NOMO-1 (cell line): ENCODE measurements at regions not wholly inside any gene's neighbourhood (a gene's known extent, or its start where the extent isn't known, plus 50 kb on each side); places are given as distances from the start of the nearest gene placed in this dataset.
A peak's percentile ranks its signal among the peaks of the same experiment; 100 is the strongest.
"Not testable (repeated sequence)": the region's sequence is repeated elsewhere in the genome, so short reads cannot be mapped to it uniquely, and the experiment has no call there.

Source experiments
- DNase-seq, 2 experiments: peaks; one replicate each; lab custom pipeline; 2025; ENCODE audit not compliant: unreplicated experiment in 2 of 2; lab: John Stamatoyannopoulos, UW

DNA sequence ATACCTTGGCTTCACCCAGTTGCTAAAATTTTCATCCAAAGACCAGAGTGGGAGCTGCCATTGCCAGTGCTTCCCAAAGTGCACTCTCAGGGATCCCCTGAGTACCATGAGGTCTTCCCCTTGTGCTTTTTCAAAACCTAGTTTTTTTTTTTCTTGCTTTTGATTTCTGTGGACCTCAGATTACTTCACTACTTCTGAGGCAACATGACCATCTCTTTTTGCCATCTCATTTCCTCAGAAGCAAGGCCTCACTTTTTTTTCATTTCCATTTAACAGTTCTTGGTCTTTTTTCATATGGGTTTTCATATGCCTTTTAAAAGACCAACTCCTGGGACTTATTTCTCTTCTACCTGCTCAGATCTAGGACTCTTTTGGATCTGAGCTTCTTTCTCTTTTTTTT, 64.1 kb upstream of the MMS22L start:
- DNase-seq = peak in 1 of 2 experiments; percentile 31

DNA sequence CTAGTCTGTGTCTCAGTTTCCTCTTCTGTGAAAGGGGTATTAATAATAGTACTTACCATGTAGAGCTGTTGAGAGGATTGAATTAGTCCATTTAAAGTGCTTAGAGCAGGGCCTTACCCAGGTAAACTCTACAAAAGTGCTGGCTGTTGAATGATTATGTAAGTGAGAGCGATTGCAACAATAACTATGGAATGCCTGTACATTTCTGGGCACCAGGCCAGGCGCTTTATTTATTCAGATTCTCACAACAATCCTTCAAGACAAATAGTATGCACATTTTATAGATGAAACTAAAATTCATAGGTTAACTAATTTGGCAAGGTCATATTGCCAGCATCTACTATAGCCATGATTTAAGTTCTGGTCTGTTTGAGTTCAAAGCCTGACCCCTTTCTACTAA, 78.3 kb upstream of the MMS22L start:
- no peak for DNase-seq

DNA sequence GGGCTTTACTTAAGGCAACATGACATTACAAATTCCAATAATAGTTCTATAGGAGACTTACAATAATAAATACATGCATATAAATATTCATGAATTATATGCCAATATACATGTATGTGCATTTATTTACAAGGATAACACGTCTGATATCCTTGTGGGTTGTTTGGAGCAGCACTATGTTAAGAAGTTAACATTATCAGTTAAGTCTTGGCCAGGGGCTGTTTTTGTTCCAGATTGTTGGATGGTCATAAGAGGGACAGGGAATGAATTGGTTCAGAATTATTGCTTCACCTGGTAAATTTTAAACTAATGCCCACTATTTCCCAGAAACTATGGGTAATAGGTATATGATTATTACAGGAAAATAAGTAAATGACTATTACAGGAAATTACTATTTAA, 81.3 kb upstream of the MMS22L start:
- DNase-seq = no peak

DNA sequence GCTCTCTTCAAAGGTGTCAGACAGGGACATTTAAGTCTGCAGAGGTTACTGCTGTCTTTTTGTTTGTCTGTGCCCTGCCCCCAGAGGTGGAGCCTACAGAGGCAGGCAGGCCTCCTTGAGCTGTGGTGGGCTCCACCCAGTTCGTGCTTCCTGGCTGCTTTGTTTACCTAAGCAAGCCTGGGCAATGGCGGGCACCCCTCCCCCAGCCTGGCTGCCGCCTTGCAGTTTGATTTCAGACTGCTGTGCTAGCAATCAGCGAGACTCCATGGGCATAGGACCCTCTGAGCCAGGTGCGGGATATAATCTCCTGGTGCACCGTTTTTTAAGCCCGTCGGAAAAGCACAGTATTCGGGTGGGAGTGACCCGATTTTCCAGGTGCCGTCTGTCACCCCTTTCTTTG, 99.1 kb upstream of the MMS22L start:
- DNase-seq = not testable (repeated sequence)

DNA sequence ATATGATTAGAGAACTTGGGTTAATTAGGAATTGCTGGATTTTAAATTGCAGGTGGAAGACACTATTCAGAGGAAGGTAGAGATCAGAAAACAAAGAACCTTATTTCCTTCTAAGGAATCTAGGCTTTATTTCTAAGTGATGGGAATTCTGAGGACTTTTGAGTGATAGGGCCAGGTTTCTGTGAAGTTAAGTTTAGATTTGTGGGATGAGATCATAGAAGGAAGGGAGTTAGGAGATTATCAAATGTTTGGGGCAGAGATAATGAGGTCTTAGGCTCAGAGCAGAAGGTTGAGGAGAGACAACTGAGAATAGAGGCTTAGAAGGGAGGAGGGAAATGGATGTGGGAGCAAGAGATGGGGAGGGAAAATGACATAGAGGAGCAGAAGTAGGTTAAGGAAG, 109.7 kb upstream of the MMS22L start:
- no peak for DNase-seq

DNA sequence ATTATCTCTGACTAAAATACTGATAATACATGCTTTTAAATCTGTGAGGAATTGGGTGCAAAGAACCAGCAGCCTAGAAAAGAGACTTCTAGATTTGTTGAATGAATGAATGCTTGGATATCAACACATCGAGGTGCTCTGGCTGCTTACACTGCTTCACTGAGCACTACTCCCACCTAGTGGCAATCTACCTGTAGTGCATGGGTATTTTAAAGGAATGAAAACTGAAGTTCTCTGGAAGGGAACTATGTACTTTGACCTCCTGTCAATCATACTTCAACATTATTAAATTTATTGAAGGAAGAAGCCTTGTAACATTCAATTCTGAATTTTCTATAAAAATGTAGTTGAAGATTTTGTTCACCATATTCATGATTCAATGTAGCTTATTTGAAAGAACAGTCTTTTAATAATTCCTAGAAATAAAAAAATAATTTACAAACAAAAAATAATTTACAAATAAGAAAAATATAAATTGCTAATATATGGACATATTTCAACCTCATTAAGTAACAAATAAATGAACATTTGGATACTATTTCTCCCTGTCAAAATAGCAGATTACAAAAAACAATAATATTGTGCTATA, 111.2 kb upstream of the MMS22L start:
- peak in 1 of 2 experiments; percentile 69 for DNase-seq

DNA sequence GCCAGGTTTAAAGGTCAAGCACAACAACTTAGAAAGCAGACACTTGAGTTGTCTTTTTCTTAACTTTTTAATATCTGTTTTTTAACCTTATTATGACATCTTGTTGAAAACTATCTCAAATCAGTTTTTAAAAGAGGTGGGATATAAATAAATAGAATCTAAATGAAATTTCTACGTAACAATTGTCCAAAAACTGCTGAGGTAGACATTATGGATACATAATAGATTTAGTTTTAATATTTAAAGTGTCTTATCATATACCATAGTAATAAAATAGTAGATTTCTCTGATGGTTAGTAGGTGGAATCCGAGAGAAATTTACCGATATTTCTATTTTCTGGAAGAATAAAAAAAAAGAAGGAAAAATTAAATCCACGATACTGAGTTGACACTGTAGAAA, 113.9 kb upstream of the MMS22L start:
- no peak for DNase-seq

DNA sequence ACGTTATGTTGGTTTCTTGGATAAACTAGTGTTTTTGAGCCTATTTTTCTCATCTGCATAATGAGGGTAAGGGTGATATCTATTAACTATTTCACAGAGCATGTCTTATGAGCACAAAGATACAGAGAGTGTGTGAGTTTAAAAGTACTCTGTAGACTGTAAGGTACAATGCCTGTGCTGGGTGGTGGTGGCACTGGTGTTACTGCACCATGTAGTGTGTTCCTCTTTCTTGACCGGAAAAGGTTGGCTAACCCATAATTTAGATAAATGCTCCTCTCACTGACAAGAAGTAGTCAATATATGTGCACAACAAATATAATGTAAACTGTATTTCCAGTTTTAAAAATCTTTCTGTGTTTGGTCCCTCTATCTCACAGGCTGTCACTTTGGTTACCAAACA, 116.2 kb upstream of the MMS22L start:
- DNase-seq = peak; percentile 46 to 61

DNA sequence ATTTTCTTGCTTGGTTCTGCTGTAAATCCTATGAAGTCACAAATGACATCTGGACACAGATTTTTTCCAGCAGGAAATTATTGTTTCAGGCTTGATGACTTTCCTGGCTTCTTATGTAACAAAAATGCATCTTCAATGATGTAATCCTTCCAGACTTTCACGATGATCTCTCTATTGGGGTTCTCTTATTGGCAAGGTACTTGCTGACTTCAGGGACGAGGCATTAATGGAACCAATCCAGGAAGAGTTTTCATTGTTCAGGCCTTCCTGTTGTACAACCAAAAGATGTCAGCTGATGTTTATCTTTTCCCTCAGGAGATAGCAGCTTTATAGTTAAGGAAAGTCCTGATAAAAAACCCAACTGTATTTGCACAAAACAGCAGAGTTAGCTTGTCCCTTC, 118.5 kb upstream of the MMS22L start:
- no peak for DNase-seq

DNA sequence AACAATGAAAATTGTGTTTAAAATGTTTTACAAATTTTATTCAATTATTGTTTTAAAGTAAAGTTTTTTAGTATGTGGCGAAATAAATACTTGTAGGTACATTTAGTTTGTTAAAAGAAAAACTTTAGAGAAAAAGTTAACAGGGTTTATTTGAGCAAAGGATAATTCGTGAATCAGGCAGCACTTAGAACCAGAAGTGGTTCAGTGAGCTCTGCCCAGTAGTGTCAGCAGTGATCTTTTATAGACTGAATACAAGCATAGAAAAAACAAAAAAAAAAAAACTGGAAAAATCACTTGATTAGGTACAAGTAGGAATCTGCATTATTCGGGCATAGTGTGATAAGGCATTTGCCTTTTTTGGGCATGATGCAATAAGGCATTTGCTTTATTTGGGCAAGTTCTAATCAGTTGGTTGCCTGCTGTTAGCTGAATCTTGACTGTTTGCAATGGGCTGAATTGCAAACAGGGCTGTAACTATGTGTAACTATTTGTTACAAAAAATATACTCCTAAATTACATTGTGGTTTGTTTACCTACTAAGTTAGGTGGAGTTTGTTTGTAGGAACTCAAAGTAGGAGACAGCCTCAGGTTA, 122.9 kb upstream of the MMS22L start:
- DNase-seq = no peak

DNA sequence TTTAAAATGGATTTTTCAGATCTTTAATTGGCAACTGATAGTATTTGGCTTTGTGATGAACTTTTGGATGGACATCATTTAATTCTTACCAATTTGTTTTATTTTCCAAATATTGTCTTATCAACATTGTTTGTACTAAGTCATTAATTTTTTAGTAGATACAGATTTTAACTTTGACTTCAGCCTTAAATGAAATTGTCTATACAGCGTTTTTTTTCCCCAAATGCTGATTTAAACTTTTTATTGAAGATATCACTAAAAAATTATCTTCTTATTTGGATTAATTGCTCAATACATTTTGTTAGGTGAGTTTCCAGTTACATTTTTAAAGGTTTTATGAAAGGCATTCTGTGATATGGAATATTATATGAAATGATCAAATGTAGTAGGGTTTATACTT, 123.6 kb upstream of the MMS22L start:
- DNase-seq = no peak

DNA sequence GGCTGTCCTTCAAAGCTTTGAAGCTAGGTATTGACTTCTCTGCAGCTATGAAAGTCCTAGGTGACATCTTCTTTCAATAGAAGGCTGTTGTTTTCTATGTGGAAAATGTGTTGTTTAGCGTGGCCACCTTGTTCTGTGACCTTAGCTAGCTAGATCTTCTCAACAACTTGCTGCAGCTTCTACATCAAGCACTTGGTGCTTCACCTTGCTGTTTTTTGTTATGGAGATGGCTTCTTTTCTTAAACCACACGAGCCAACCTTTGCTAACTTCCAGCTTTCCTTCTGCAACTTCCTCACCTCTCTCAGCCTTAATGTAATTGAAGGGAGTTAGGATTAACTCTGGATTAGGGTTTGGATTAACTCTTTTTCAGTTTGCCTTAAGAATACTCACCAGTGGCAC, 128.6 kb upstream of the MMS22L start:
- DNase-seq = no peak

DNA sequence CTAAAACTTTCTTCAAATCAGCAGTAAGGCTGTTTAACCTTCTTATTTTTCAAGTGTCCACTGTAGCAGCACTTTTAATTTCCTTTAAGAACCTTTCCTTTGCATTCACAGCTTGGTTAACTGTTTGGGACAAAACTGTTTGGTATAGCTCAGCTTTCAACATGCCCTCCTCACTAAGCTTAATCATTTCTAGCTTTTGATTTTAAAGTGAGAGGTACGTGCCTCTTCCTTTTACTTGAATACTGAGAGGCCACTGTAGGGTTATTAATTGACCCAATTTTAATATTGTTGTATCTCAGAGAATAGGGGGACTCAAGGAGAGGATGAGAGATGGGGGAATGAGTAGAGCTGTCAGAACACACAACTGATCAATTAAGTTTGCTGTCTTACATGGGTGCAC, 129.5 kb upstream of the MMS22L start:
- DNase-seq = no peak

DNA sequence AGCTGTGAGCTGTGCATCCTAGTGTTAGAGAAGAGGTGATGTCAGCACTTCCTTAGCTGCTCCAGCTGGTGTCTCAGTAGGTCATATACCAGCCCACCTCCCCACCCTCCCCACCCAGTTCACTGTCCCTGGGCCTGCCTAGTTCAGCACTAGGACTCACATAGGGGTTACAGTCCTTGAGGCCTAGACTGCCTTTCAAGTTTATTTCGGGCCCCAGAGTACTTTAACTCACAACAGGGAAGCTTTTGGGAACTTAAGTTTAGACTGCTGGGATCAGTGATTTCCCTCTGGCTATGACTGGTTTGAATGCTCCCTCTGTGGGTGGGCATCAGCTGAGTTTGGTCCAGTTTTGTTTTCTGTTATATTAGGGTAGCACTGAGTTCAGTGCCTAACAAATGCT, 139.2 kb upstream of the MMS22L start:
- DNase-seq = no peak

DNA sequence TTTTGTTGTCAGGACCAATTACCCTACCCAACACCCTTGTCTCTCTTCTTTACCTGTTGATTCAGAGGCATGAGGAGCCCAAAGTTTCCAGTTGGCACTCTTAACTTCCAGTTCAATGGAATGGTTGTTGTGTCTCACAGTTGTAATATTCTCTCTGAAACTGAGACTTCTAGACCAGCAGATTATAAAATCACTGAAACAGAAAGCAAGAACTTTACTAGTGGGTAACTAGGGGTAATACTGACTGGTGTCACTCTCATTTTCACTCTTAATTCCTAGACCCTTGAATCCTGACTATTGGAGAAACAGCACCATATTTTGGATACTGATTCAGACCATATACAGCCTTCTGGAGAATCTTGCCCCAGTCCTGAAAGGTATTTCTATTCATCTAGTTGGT, 140.2 kb upstream of the MMS22L start:
- no peak for DNase-seq

DNA sequence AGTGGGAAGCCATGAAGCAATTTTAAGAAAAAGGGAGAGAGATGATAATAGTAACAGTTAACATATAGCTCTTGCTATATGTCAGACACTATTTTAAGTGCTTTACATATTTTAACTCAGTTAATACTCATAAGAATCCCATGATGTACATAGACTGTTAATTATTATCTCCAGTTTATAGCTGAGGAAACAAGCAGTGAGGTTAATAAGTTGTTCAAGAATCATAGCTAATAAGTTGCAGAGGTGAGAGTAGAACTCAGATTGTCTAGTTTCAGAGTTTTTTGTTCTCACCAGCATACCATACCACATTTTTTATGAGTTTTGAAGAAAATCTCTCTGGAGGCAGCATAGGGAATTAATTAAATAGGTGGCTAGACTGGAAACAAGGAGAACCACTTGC, 144.6 kb upstream of the MMS22L start:
- DNase-seq = no peak

DNA sequence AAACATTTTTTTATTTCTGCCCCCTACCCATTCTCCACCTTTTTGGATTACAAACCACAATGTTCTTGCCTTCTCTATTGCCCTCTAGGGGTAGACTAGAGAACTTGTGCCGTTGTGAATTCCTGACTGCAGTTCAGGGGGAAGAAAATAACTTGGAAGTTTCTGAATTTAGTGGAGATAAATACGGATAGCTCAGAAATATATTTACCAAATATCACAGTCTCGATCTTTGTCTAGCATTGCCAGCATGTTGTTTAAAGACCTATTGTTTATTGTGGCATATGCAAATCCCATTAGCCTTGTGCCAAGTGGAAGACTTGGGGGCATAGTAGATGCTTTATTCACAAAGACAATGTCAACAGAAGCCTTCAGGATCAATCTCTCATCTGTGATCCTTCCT, 154.1 kb upstream of the MMS22L start:
- DNase-seq = no peak

DNA sequence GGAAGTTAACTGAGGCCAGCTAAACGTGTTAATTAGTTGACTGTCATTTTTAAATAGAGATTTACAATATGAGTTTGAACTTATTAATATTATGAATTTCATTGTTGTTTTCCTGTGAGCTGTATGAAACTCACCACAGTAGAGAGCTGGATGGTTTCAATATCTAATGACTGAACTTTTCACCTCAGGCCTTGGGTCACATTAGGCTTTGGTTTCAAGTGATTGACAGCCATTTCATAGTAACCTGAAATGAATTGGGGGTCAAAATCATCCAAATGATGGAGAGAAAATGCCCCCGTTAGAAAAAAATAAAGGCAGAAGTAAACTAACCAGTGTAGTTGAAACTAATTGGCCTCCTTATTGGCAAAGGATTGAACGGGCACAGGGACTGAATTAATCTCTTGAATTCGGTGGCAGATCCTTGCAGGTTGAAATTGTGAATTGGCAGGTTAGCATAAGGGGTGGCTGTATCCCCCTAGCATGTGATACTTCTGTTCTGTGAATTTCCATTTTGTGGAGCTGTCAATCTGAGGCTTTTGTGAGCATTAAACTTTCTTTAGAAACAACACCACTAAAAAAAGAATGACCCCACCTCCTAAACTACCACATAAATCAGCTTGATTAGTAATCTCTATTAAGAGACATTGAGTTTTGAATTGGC, 155.1 kb upstream of the MMS22L start:
- no peak for DNase-seq

DNA sequence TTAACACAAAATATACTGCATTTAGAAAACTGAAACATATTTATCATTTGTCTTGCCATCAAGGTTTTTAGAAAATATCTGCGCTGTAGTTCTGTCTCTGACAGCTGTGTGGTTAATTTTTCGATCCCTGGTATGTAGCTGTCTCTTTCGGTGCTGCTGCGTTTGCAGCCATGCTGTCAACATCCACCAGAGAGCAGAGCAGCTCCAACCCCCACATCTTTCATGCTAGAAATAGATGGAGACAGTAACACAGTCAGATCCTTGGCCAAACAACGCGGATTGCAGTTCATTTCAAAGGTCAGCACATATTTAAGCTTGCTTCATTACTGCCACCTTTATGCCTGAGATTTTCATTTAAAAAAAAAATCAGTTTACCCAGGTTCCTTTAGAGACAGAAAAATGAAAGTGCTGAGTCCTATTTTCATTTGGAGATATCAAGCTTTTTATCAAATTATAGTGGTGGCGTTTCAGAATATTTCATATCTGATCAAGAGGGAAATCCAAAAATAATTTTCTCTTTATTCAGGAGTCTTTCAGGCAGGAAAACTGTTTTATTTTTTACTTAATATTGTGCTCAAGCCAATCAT, 157.7 kb upstream of the MMS22L start:
- no peak for DNase-seq

DNA sequence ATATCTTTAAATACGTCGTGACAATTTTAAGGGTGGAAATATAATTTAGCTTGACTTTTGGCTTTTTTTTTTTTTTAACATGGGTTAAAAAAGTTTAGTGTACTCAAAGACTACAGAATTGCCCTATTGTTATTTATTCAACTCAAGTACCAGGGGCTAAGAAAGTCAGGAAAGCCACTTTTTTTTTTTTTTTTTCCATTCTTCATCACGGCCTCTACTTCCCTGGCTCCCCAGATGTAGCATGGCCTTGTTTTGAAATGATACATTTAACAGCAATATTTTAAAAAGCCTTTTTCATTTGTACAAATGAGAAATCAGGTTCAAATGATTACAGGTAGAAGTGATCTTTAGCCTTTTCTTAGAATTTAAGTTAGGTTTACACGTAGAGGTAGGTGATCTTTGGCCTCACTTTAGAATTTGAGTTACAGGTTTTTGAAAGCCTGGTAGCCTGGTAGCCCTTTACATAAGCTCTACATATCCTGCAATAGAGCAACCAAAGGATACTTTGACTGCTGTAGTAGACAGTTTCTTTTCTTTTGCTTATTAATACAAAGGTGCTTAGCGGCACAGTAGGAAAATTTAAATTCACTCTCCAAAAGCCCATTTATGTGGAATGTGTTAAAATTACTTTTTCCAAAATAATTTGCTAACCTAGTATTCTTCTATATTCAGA, 160.5 kb upstream of the MMS22L start:
- no peak for DNase-seq

DNA sequence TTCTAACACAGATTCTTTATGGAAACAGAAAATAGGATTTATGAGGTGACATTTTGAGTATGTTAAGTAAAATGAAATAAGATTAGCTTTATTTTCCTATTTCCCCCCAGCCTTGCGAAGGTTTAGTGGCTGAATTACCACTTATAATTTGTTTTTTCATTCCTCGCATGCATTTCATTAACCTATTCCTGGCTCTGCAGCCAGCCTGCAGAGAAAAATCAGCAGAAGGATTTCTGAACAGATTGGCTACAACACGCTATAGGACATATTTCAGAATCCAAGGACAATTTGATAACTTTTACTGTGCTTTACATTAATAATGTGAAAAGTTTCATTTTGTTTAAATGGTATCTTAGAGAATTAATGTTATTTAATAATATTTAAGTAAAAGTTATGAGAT, 162.4 kb upstream of the MMS22L start:
- no peak for DNase-seq
